Ovary (tissue), 7 donors: ENCODE measurements at regions not wholly inside any gene's neighbourhood (a gene's known extent, or its start where the extent isn't known, plus 50 kb on each side); places are given as distances from the start of the nearest gene placed in this dataset.
A peak's percentile ranks its signal among the peaks of the same experiment; 100 is the strongest.

ENCODE experiments used
- DNase-seq, 5 donors: peaks; one replicate each; pipeline ENCODE4 v3.0.0-alpha.2; 2019 to 2020
- H3K27ac ChIP-seq, 2 donors: fragments of 200-600 bp; one replicate each; pipeline versions ENCODE4 v1.5.1 to v1.8.0; 2019 to 2022
- H3K27me3 ChIP-seq: fragments of 200-600 bp; one replicate; pipeline ENCODE4 v1.8.0; 2022
- H3K36me3 ChIP-seq: fragments of 200-600 bp; sonication (generic); one replicate; pipeline ENCODE4 v1.5.1; 2019
- H3K4me1 ChIP-seq: one replicate; pipeline ENCODE4 v1.8.1; 2013; ENCODE audit warnings: mild to moderate bottlenecking, moderate library complexity; ENCODE audit not compliant: insufficient read depth
- H3K4me3 ChIP-seq: fragments of 200-600 bp; sonication (generic); one replicate; pipeline ENCODE4 v1.5.1; 2017
- H3K9me3 ChIP-seq, 2 donors: fragments of 200-600 bp in 1 of 2; sonication (generic) in 1 of 2; one replicate each; pipeline versions ENCODE4 v1.5.1 to v1.8.1; 2013 to 2019; ENCODE audit warnings: mild to moderate bottlenecking in 1 of 2, moderate library complexity in 1 of 2
- CTCF ChIP-seq, 3 donors: fragments of 450-650 bp in 2 of 3; fragments of 200-600 bp in 1 of 3; IDR thresholded peaks; one replicate each; pipeline versions ENCODE4 v1.5.1 to v1.8.0; 2016 to 2022; ENCODE audit warnings: antibody characterized with exemption in 3 of 3, mild to moderate bottlenecking in 1 of 3
- EP300 ChIP-seq: sonication (generic); formaldehyde crosslinking; IDR thresholded peaks from one replicate; pipeline ENCODE4 v1.6.1; 2017; ENCODE audit warnings: antibody characterized with exemption
- POLR2A ChIP-seq: fragments of 450-650 bp; IDR thresholded peaks from one replicate; pipeline ENCODE4 v1.6.1; 2017; ENCODE audit warnings: antibody characterized with exemption, mild to moderate bottlenecking, moderate library complexity
- WGBS, 3 donors: extraction: QIAGEN DNeasy Blood & Tissue Kit in 1 of 3; methylation state at CpG; one replicate each; pipeline versions ENCODE4 v1.1.5 to v1.1.7; 2013 to 2017; 5-methylcytosine and 5-hydroxymethylcytosine counted together
- intact Hi-C, 4 donors: fragments of 100-400 bp; cut with DNase I; formaldehyde crosslinking; loops; one replicate each; pipeline versions ENCODE4 v1.11.0 to v1.15.1; 2022 to 2023
- donor health status: DM: no; HTN: no; CAD: no; lungs with moderate emphysema.
- donor health status: DM: no; HTN: no; CAD: no.
- donor health status: Bipolar disorder and iron deficiency.
- donor health status: DM: no; HTN: no; CAD: no.
- donor health status: DM: yes; HTN: yes; CAD: no.

DNA sequence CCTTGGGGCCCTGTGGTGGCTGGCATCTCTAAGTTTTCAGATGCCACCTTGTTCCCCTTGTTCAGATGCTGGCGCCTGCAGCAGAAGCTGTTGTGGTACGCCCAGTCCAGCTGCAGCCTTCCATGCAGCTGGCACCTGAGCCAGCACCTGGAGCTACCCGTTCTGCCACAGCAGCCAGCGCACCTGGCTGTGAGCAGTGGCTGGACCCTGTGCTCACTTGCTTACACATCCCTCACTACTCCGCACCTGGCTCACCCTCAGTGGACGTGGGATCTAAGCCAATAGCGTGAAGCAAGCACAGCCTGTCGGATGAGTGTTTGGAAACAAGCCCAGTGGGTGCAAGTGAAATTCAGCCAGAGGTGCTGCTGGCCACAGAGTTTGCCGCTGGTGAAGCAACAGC, 607.5 kb upstream of the BCHE start:
- H3K36me3 ChIP-seq = no peaks in the 10 kb centered on the region
- no peak overlapping the region for H3K27ac ChIP-seq
- H3K9me3 ChIP-seq = no peaks in the 10 kb centered on the region
- WGBS, 3 donors = 86 to 97% (median 88%) methylated on average over 9 of the region's 9 CpGs
- peak in 1 of 5 donors; percentile 11 for DNase-seq
- intact Hi-C loops = no loop called here
- H3K27me3 ChIP-seq = no peaks in the 10 kb centered on the region
- no peak overlapping the region for H3K4me3 ChIP-seq
- no peaks in the 10 kb centered on the region for H3K4me1 ChIP-seq
- no peak for TF ChIP-seq CTCF (IDR thresholded peaks at IDR 0.05)
- no peak for TF ChIP-seq EP300
- TF ChIP-seq POLR2A = no peak

DNA sequence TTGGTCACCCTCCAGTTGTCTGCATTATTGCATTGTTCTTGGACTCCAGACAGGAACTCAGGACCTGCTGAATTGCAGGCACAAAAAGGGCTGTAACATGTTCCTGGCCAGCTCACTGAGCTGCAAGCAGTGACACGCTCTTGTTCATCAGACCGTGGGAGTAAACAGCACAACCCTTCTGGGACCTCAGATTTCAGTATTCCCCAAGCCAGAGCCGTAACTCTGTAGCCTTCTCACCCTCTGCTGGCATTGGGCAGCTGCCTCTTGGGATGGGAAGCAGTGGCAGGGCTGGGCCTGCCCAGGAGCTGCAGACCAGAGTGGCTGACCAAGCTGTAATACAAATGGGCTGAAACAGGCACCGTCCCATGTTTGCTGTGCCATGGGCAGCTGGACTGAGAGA, 607.1 kb upstream of the BCHE start:
- Histone ChIP-seq H3K36me3 (no peaks in the 10 kb centered on the region), H3K9me3 (no peaks in the 10 kb centered on the region), H3K27ac (no peak overlapping the region), H3K4me1 (no peaks in the 10 kb centered on the region), H3K4me3 (no peak overlapping the region), H3K27me3 (no peaks in the 10 kb centered on the region)
- intact Hi-C loops = no loop called here
- WGBS, 3 donors = 64 to 87% (median 81%) methylated on average over 4 of the region's 4 CpGs
- TF ChIP-seq EP300 (no peak), CTCF (IDR thresholded peaks at IDR 0.05) (no peak)
- no peak for DNase-seq

- no peaks in the 10 kb centered on the region for H3K36me3 ChIP-seq
- WGBS, 3 donors = 85 to 87% (median 85%) methylated on average over 3 of the region's 3 CpGs
- H3K4me1 ChIP-seq = no peaks in the 10 kb centered on the region
- no peak overlapping the region for H3K4me3 ChIP-seq
- H3K27me3 ChIP-seq = no peaks in the 10 kb centered on the region
- intact Hi-C loops = no loop called here
- TF ChIP-seq POLR2A (no peak), CTCF (IDR thresholded peaks at IDR 0.05) (no peak), EP300 (no peak)
- no peaks in the 10 kb centered on the region for H3K9me3 ChIP-seq
- DNase-seq = no peak
- H3K27ac ChIP-seq = no peak overlapping the region
These were observed 598.3 kb upstream of the BCHE start for GRCh38 chr3:166435469-166436057.

GRCh38 chr3:166433060-166433459, 595.8 kb upstream of the BCHE start:
- no peak for TF ChIP-seq CTCF (IDR thresholded peaks at IDR 0.05)
- no peak for TF ChIP-seq POLR2A
- no peak for TF ChIP-seq EP300
- no peak overlapping the region for H3K27ac ChIP-seq
- intact Hi-C loops = no loop called here
- no peaks in the 10 kb centered on the region for H3K27me3 ChIP-seq
- DNase-seq = no peak
- H3K4me3 ChIP-seq = no peak overlapping the region
- 64 to 84% (median 73%) methylated on average over 2 of the region's 2 CpGs for WGBS, 3 donors
- no peaks in the 10 kb centered on the region for H3K36me3 ChIP-seq
- no peaks in the 10 kb centered on the region for H3K4me1 ChIP-seq
- no peaks in the 10 kb centered on the region for H3K9me3 ChIP-seq
